ENCODE measurements at regions not wholly inside any gene's neighbourhood (a gene's known extent, or its start where the extent isn't known, plus 50 kb on each side); places are given as distances from the start of the nearest gene placed in this dataset.

DNA sequence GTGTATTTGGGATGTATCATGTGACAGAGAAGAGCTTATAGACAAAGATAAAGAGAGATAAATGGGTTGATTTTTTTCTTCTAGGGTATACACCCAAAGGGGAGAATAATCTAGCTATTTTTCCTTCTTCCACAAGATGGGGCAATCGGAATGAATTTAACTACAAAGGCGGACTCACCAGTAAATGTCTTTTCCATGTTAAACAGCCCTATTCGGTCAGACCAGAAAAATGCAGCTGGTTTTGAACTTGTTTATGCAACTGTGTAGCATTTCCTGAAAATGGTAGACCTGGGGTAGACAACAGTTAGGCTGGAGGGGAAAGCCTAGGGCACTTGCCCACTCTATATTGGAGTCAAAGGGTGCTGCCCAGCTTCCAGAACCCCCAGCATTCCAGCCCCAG, 477.1 kb downstream of the TOX3 start:
- TF ChIP-seq, protein P1, sequence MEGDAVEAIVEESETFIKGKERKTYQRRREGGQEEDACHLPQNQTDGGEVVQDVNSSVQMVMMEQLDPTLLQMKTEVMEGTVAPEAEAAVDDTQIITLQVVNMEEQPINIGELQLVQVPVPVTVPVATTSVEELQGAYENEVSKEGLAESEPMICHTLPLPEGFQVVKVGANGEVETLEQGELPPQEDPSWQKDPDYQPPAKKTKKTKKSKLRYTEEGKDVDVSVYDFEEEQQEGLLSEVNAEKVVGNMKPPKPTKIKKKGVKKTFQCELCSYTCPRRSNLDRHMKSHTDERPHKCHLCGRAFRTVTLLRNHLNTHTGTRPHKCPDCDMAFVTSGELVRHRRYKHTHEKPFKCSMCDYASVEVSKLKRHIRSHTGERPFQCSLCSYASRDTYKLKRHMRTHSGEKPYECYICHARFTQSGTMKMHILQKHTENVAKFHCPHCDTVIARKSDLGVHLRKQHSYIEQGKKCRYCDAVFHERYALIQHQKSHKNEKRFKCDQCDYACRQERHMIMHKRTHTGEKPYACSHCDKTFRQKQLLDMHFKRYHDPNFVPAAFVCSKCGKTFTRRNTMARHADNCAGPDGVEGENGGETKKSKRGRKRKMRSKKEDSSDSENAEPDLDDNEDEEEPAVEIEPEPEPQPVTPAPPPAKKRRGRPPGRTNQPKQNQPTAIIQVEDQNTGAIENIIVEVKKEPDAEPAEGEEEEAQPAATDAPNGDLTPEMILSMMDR (conservative IDR thresholded peaks at IDR 0.05; ENCODE audit: low read depth in 2 of 2) = peak; percentile 62 to 68
- no peak for TF ChIP-seq CREB1 (CRISPR knock-in tag; IDR thresholded peaks at IDR 0.05; ENCODE audit: low read depth)
